ENCODE measurements at regions not wholly inside any gene's neighbourhood (a gene's known extent, or its start where the extent isn't known, plus 50 kb on each side); places are given as distances from the start of the nearest gene placed in this dataset.

- no peak overlapping the region for H2AFZ ChIP-seq (ENCODE audit: control insufficient read depth, low read length)
- no peak for TF ChIP-seq EZH2 (IDR thresholded peaks at IDR 0.05; ENCODE audit: low read length)
- no peak for TF ChIP-seq CTCF (optimal IDR thresholded peaks at IDR 0.05 in 1 of 3, IDR thresholded peaks at IDR 0.05 in 1 of 3, conservative IDR thresholded peaks at IDR 0.05 in 1 of 3; ENCODE audit: extremely low read depth in 1 of 3, insufficient read depth in 2 of 3, low read length in 3 of 3)
- H3K9me3 ChIP-seq (ENCODE audit: control insufficient read depth, low read depth, low read length), result no peaks in the 10 kb centered on the region
- H3K4me2 ChIP-seq (ENCODE audit: control insufficient read depth, extremely low read depth, insufficient read depth, low read depth, low read length), result no peak overlapping the region
- DNase-seq (ENCODE audit: low read depth, low spot score), result no peak
- no peak overlapping the region for H3K4me3 ChIP-seq (ENCODE audit: control insufficient read depth in 2 of 3, extremely low read depth in 1 of 3, insufficient read depth in 2 of 3, low read depth in 1 of 3, low read length in 3 of 3)
- H4K20me1 ChIP-seq (ENCODE audit: control insufficient read depth, extremely low read depth, insufficient read depth, low read length), result no peaks in the 10 kb centered on the region
- no peaks in the 10 kb centered on the region for H3K27me3 ChIP-seq (ENCODE audit: control insufficient read depth, extremely low read depth, insufficient read depth, low read length)
- no peak for FAIRE-seq
- no peaks in the 10 kb centered on the region for H3K9me1 ChIP-seq (ENCODE audit: control insufficient read depth, extremely low read depth, insufficient read depth, low read length)
- no peaks in the 10 kb centered on the region for H3K4me1 ChIP-seq (ENCODE audit: control insufficient read depth, extremely low read depth, insufficient read depth, low read length)
- no peak overlapping the region for H3K9ac ChIP-seq (ENCODE audit: control insufficient read depth, extremely low read depth, insufficient read depth, low read length)
- dilution Hi-C loops (cut with MboI; ENCODE audit: extremely low pct_ligation_motif_present, low sequenced_read_pairs), result no loop called here
- H3K27ac ChIP-seq (ENCODE audit: control insufficient read depth, insufficient read depth, low read length), result no peak overlapping the region
- no peaks in the 10 kb centered on the region for H3K79me2 ChIP-seq (ENCODE audit: control insufficient read depth, insufficient read depth, low read length)
- no peaks in the 10 kb centered on the region for H3K36me3 ChIP-seq (ENCODE audit: control insufficient read depth in 2 of 2, extremely low read depth in 1 of 2, insufficient read depth in 2 of 2, low read length in 2 of 2)
These were observed 592.7 kb upstream of the MAN1A1 start for GRCh38 chr6:119942078-119942752.

GRCh38 chr6:119938752-119939151, 589.2 kb upstream of the MAN1A1 start:
- Histone ChIP-seq H3K4me2 (ENCODE audit: control insufficient read depth, extremely low read depth, insufficient read depth, low read depth, low read length) (no peak overlapping the region), H3K27ac (ENCODE audit: control insufficient read depth, insufficient read depth, low read length) (no peak overlapping the region), H3K9me1 (ENCODE audit: control insufficient read depth, extremely low read depth, insufficient read depth, low read length) (no peaks in the 10 kb centered on the region), H3K27me3 (ENCODE audit: control insufficient read depth, extremely low read depth, insufficient read depth, low read length) (no peaks in the 10 kb centered on the region), H3K4me1 (ENCODE audit: control insufficient read depth, extremely low read depth, insufficient read depth, low read length) (no peaks in the 10 kb centered on the region), H4K20me1 (ENCODE audit: control insufficient read depth, extremely low read depth, insufficient read depth, low read length) (no peaks in the 10 kb centered on the region), H2AFZ (ENCODE audit: control insufficient read depth, low read length) (no peak overlapping the region), H3K9me3 (ENCODE audit: control insufficient read depth, low read depth, low read length) (no peaks in the 10 kb centered on the region), H3K36me3 (ENCODE audit: control insufficient read depth in 2 of 2, extremely low read depth in 1 of 2, insufficient read depth in 2 of 2, low read length in 2 of 2) (no peaks in the 10 kb centered on the region), H3K4me3 (ENCODE audit: control insufficient read depth in 2 of 3, extremely low read depth in 1 of 3, insufficient read depth in 2 of 3, low read depth in 1 of 3, low read length in 3 of 3) (no peak overlapping the region), H3K9ac (ENCODE audit: control insufficient read depth, extremely low read depth, insufficient read depth, low read length) (no peak overlapping the region), H3K79me2 (ENCODE audit: control insufficient read depth, insufficient read depth, low read length) (no peaks in the 10 kb centered on the region)
- FAIRE-seq (no peak), DNase-seq (ENCODE audit: low read depth, low spot score) (no peak)
- dilution Hi-C loops (cut with MboI; ENCODE audit: extremely low pct_ligation_motif_present, low sequenced_read_pairs), result no loop called here
- no peak for TF ChIP-seq EZH2 (IDR thresholded peaks at IDR 0.05; ENCODE audit: low read length)
- no peak for TF ChIP-seq CTCF (optimal IDR thresholded peaks at IDR 0.05 in 1 of 3, IDR thresholded peaks at IDR 0.05 in 1 of 3, conservative IDR thresholded peaks at IDR 0.05 in 1 of 3; ENCODE audit: extremely low read depth in 1 of 3, insufficient read depth in 2 of 3, low read length in 3 of 3)

Measured in keratinocyte (primary cell).